Thyroid gland (tissue), 4 donors: ENCODE measurements at regions not wholly inside any gene's neighbourhood (a gene's known extent, or its start where the extent isn't known, plus 50 kb on each side); places are given as distances from the start of the nearest gene placed in this dataset.

Experiments used
- DNase-seq, 2 donors: peaks; one replicate each; pipeline ENCODE4 v3.0.0-alpha.2; 2019
- H3K27ac ChIP-seq, 3 donors: fragments of 200-600 bp; sonication (generic); 1 replicate in 2 of 3; 2 replicates in 1 of 3; pipeline ENCODE4 v1.5.1; 2016 to 2019; ENCODE audit warnings: mild to moderate bottlenecking in 1 of 3, moderate library complexity in 1 of 3
- H3K27me3 ChIP-seq: fragments of 200-600 bp; sonication (generic); one replicate; pipeline ENCODE4 v1.5.1; 2019
- H3K36me3 ChIP-seq, 2 donors: fragments of 200-600 bp; sonication (generic); one replicate each; pipeline ENCODE4 v1.5.1; 2016 to 2019
- H3K4me1 ChIP-seq, 2 donors: fragments of 200-600 bp; sonication (generic); one replicate each; pipeline ENCODE4 v1.5.1; 2017 to 2019
- H3K4me3 ChIP-seq, 3 donors: fragments of 200-600 bp; sonication (generic); replicated peaks in 1 of 3; 1 replicate in 2 of 3; 2 replicates in 1 of 3; pipeline ENCODE4 v1.5.1; 2016; ENCODE audit warnings: mild to moderate bottlenecking in 1 of 3
- H3K9me3 ChIP-seq: fragments of 200-600 bp; sonication (generic); one replicate; pipeline ENCODE4 v1.5.1; 2017
- CTCF ChIP-seq, 6 experiments: fragments of 200-600 bp in 3 of 6; fragments of 450-650 bp in 3 of 6; sonication (generic) in 3 of 6; IDR thresholded peaks; one replicate each; pipeline ENCODE4 v1.5.1; 2016 to 2019; ENCODE audit warnings: antibody characterized with exemption in 6 of 6, mild to moderate bottlenecking in 2 of 6, inconsistent platforms in 1 of 6, moderate library complexity in 1 of 6
- POLR2A ChIP-seq, 2 donors: fragments of 450-650 bp; IDR thresholded peaks; one replicate each; pipeline ENCODE4 v1.6.1; 2017; ENCODE audit warnings: antibody characterized with exemption in 2 of 2, mild to moderate bottlenecking in 2 of 2, moderate library complexity in 1 of 2
- WGBS, 2 donors: methylation state at CpG; one replicate each; pipeline ENCODE4 v1.1.5; 2017; 5-methylcytosine and 5-hydroxymethylcytosine counted together
- intact Hi-C: fragments of 100-400 bp; cut with DNase I; formaldehyde crosslinking; loops from one replicate; pipeline ENCODE4 v1.15.1; 2023

GRCh38 chr4:55731959-55732358 lies 87.6 kb upstream of the EXOC1L start:
- WGBS, 2 donors: 85 to 88% methylated on average over 2 of the region's 2 CpGs
- no peak overlapping the region for H3K4me3 ChIP-seq

DNA sequence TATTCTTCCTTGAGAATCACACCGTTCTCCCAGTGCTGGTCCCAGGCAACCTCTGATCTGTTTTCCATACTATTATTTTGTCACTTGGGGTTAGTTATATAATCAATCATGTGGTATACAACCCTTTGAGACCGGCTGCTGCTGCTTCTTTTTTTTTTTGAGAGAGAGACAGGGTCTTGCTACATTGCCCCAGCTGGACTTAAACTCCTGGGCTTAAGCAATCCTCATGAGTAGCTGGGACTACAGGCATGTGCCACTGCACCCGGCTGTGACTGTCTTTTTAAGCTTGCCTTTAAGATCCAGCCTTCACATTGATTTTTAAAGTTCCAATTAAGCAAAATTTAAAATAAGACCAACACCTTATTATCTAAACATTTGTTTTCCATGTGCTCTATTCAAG lies 86.7 kb upstream of the EXOC1L start:
- WGBS, 2 donors: 75 to 80% methylated on average over 3 of the region's 3 CpGs
- TF ChIP-seq POLR2A (IDR thresholded peaks at IDR 0.05): no peak
- no peak for TF ChIP-seq CTCF (IDR thresholded peaks at IDR 0.05)
- Histone ChIP-seq H3K27ac (no peak overlapping the region), H3K4me3 (no peak overlapping the region), H3K36me3 (no peaks in the 10 kb centered on the region), H3K9me3 (no peaks in the 10 kb centered on the region), H3K4me1 (no peaks in the 10 kb centered on the region), H3K27me3 (no peaks in the 10 kb centered on the region)
- no peak for DNase-seq
- intact Hi-C loops: loop anchor here (10.0 kb wide), 2 partner anchors 288 to 388 kb away; partner anchors contain the start of gene SRD5A3

More at GRCh38 chr4:55731959-55732358, 87.6 kb upstream of the EXOC1L start:
- TF ChIP-seq CTCF (IDR thresholded peaks at IDR 0.05): no peak
- no peak for TF ChIP-seq POLR2A (IDR thresholded peaks at IDR 0.05)
- DNase-seq: no peak
- H3K36me3 ChIP-seq: no peaks in the 10 kb centered on the region
- no peak overlapping the region for H3K27ac ChIP-seq
- H3K4me1 ChIP-seq: no peaks in the 10 kb centered on the region
- intact Hi-C loops: loop anchor here (10.0 kb wide), 2 partner anchors 287 to 387 kb away; partner anchors contain the start of gene SRD5A3
- H3K27me3 ChIP-seq: no peaks in the 10 kb centered on the region
- no peaks in the 10 kb centered on the region for H3K9me3 ChIP-seq

- H3K9me3 ChIP-seq: no peaks in the 10 kb centered on the region
Measured at GRCh38 chr4:55733932-55734331, 85.7 kb upstream of the EXOC1L start.

GRCh38 chr4:55736605-55737183 lies 82.9 kb upstream of the EXOC1L start:
- Histone ChIP-seq H3K4me1 (no peaks in the 10 kb centered on the region), H3K27me3 (no peaks in the 10 kb centered on the region), H3K36me3 (no peaks in the 10 kb centered on the region), H3K4me3 (no peak overlapping the region), H3K27ac (no peak overlapping the region), H3K9me3 (no peaks in the 10 kb centered on the region)
- intact Hi-C loops: loop anchor here (10.0 kb wide), 2 partner anchors 292 to 392 kb away; partner anchors contain the start of gene SRD5A3
- WGBS, 2 donors: 28 to 33% methylated on average over 3 of the region's 3 CpGs
- TF ChIP-seq POLR2A (IDR thresholded peaks at IDR 0.05): no peak
- TF ChIP-seq CTCF (IDR thresholded peaks at IDR 0.05): peak in 3 of 6 experiments; percentile 38 to 57 (median 42)
- no peak for DNase-seq

More at GRCh38 chr4:55733932-55734331, 85.7 kb upstream of the EXOC1L start:
- WGBS, 2 donors: 52 to 61% methylated on average over 2 of the region's 2 CpGs
- intact Hi-C loops: loop anchor here (10.0 kb wide), 2 partner anchors 289 to 389 kb away; partner anchors contain the start of gene SRD5A3
- Histone ChIP-seq H3K27ac (no peak overlapping the region), H3K27me3 (no peaks in the 10 kb centered on the region), H3K4me3 (no peak overlapping the region), H3K4me1 (no peaks in the 10 kb centered on the region), H3K36me3 (no peaks in the 10 kb centered on the region)
- TF ChIP-seq CTCF (IDR thresholded peaks at IDR 0.05) (no peak), POLR2A (IDR thresholded peaks at IDR 0.05) (no peak)
- peak; percentile 37 to 47 for DNase-seq

DNA sequence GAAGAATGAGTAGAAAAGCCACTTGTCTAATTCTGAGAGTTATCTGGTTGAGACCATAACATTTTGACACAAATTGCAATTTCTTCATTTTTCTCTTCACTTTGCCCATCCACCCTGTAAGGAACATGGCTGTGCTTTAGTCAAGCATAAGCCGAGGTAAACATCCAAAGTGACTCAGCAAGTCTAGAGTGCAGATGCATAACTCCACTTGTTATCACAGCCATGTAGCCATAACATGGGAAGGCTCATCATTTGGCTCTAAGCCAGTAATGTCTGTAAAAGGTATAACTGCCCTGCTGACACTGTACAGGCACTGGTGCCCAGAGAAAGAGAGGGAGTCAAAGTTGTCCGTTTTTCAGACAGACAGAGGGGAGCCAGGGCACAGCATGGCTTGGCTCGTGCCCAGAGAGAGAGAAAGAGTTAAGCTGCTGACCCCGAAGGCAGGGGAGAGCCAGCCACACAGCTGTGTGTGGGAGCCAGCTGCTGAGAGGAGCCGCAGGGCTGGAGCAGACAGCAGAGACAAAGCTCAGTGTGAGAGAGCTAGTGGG lies 76.9 kb upstream of the EXOC1L start:
- H3K36me3 ChIP-seq: no peaks in the 10 kb centered on the region
- no peak overlapping the region for H3K27ac ChIP-seq
- H3K9me3 ChIP-seq: no peaks in the 10 kb centered on the region
- no peak for TF ChIP-seq POLR2A (IDR thresholded peaks at IDR 0.05)
- H3K27me3 ChIP-seq: no peaks in the 10 kb centered on the region
- no peaks in the 10 kb centered on the region for H3K4me1 ChIP-seq
- no peak for DNase-seq
- intact Hi-C loops: no loop called here
- no peak overlapping the region for H3K4me3 ChIP-seq
- WGBS, 2 donors: 33 to 47% methylated on average over 5 of the region's 5 CpGs
